ENCODE measurements at regions not wholly inside any gene's neighbourhood (a gene's known extent, or its start where the extent isn't known, plus 50 kb on each side); places are given as distances from the start of the nearest gene placed in this dataset.

DNA sequence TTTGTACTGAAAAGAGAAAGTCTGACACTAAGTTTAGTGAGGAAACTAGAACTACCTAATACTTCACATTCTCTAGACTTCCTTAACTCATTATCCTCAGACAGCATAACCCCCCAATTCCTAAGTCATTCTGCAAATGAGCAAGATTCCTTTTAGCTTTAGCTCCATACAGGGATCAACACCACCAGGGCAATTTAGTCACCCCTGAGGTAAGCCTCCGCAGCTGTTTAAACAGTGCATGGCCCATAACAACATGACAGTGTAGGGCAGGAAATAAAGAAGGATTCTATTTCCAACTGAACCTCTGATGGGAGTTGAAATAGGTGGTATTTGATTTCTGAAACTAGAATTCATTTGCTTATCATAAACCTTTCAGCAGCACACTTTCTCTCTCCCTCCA, 112.8 kb upstream of the DKK2 start:
- TF ChIP-seq, protein P1, sequence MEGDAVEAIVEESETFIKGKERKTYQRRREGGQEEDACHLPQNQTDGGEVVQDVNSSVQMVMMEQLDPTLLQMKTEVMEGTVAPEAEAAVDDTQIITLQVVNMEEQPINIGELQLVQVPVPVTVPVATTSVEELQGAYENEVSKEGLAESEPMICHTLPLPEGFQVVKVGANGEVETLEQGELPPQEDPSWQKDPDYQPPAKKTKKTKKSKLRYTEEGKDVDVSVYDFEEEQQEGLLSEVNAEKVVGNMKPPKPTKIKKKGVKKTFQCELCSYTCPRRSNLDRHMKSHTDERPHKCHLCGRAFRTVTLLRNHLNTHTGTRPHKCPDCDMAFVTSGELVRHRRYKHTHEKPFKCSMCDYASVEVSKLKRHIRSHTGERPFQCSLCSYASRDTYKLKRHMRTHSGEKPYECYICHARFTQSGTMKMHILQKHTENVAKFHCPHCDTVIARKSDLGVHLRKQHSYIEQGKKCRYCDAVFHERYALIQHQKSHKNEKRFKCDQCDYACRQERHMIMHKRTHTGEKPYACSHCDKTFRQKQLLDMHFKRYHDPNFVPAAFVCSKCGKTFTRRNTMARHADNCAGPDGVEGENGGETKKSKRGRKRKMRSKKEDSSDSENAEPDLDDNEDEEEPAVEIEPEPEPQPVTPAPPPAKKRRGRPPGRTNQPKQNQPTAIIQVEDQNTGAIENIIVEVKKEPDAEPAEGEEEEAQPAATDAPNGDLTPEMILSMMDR (conservative IDR thresholded peaks at IDR 0.05), result no peak
- no peak for TF ChIP-seq EZH2 (IDR thresholded peaks at IDR 0.05; ENCODE audit: low read depth)
